GM19463 (cell line): ENCODE measurements at regions not wholly inside any gene's neighbourhood (a gene's known extent, or its start where the extent isn't known, plus 50 kb on each side); places are given as distances from the start of the nearest gene placed in this dataset.
"Not testable (repeated sequence)": the region's sequence is repeated elsewhere in the genome, so short reads cannot be mapped to it uniquely, and the experiment has no call there.

ENCODE experiments used
- ATAC-seq: cut with Tn5 transposase; IDR thresholded peaks from one replicate; pipeline ENCODE4 v1.9.1; 2021; ENCODE audit warnings: mild to moderate bottlenecking, moderate library complexity; ENCODE audit not compliant: unreplicated experiment

GRCh38 chr9:95680306-95680705 is 163.5 kb upstream of the PTCH1 start:
- not testable (repeated sequence) for ATAC-seq

- no peak for ATAC-seq
Observed at GRCh38 chr9:95679874-95680273, 163.1 kb upstream of the PTCH1 start.

GRCh38 chr9:95678759-95679158 is 162.0 kb upstream of the PTCH1 start:
- no peak for ATAC-seq

GRCh38 chr9:95670122-95670521 is 153.4 kb upstream of the PTCH1 start:
- ATAC-seq, result no peak

GRCh38 chr9:95669253-95669652 is 152.5 kb upstream of the PTCH1 start:
- ATAC-seq, result no peak

- ATAC-seq, result no peak
Observed at GRCh38 chr9:95667789-95668188, 151.0 kb upstream of the PTCH1 start.

GRCh38 chr9:95666785-95667155 is 150.0 kb upstream of the PTCH1 start:
- no peak for ATAC-seq

GRCh38 chr9:95666096-95666784 is 149.5 kb upstream of the PTCH1 start:
- no peak for ATAC-seq

- ATAC-seq, result no peak
Observed at GRCh38 chr9:95653246-95653645, 136.5 kb upstream of the PTCH1 start.

- no peak for ATAC-seq
Observed at GRCh38 chr9:95650720-95651119, 133.9 kb upstream of the PTCH1 start.

- no peak for ATAC-seq
Observed at GRCh38 chr9:95649801-95650213, 133.0 kb upstream of the PTCH1 start.

GRCh38 chr9:95648225-95648624 is 131.5 kb upstream of the PTCH1 start:
- ATAC-seq, result no peak

GRCh38 chr9:95645992-95646391 is 129.2 kb upstream of the PTCH1 start:
- no peak for ATAC-seq

GRCh38 chr9:95645579-95645978 is 128.8 kb upstream of the PTCH1 start:
- ATAC-seq, result no peak

GRCh38 chr9:95644377-95644776 is 127.6 kb upstream of the PTCH1 start:
- ATAC-seq, result no peak

GRCh38 chr9:95643619-95644018 is 126.8 kb upstream of the PTCH1 start:
- ATAC-seq, result no peak

- ATAC-seq, result no peak
Observed at GRCh38 chr9:95642189-95642588, 125.4 kb upstream of the PTCH1 start.

- ATAC-seq, result no peak
Observed at GRCh38 chr9:95641586-95641985, 124.8 kb upstream of the PTCH1 start.

GRCh38 chr9:95640336-95640735 is 123.6 kb upstream of the PTCH1 start:
- no peak for ATAC-seq

GRCh38 chr9:95635986-95636671 is 119.4 kb upstream of the PTCH1 start:
- ATAC-seq, result no peak

GRCh38 chr9:95634536-95634935 is 117.8 kb upstream of the PTCH1 start:
- ATAC-seq, result no peak

- no peak for ATAC-seq
Observed at GRCh38 chr9:95634114-95634513, 117.3 kb upstream of the PTCH1 start.

GRCh38 chr9:95629585-95629984 is 112.8 kb upstream of the PTCH1 start:
- ATAC-seq, result no peak
